ENCODE measurements at regions not wholly inside any gene's neighbourhood (a gene's known extent, or its start where the extent isn't known, plus 50 kb on each side); places are given as distances from the start of the nearest gene placed in this dataset.
"Not testable (repeated sequence)": the region's sequence is repeated elsewhere in the genome, so short reads cannot be mapped to it uniquely, and the experiment has no call there.

DNA sequence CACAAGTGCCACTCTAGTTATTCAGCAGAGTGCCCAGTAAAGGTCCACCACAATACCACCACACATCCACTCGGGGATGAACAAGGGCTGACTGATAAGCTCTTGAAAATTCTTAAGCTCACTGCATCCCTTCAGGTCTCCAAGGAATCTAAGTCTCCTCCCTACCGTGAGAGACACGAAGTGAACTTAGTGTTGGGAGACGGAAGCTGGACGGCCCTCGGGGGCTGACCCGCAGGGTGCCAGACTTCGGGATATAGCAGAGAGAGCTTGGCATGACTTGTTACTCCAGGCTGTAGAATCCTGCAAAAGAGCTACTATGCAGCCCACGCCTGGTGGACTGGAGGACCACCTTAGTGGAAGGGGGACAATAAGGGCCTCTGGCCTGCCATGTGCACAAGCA lies 75.1 kb downstream of the LYZL1 start:
- not testable (repeated sequence) for DNase-seq (ENCODE audit: low spot score); ATAC-seq (ENCODE audit: low FRiP score)

DNA sequence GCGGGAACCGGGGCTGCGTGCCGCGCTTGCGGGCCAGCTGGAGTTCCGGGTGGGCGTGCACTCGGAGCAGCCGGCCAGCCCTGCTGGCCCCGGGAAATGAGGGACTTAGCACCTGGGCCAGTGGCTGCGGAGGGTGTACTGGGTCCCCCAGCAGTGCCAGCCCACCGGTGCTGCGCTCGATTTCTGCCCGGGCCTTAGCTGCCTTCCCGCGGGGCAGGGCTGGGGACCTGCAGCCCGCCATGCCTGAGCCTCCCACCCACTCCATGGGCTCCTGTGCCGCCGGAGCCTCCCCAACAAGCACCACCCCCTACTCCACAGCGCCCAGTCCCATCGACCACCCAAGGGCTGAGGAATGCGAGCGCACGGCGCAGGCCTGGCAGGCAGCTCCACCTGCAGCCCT lies 77.3 kb downstream of the LYZL1 start:
- ATAC-seq (ENCODE audit: low FRiP score); DNase-seq (ENCODE audit: low spot score): not testable (repeated sequence)

DNA sequence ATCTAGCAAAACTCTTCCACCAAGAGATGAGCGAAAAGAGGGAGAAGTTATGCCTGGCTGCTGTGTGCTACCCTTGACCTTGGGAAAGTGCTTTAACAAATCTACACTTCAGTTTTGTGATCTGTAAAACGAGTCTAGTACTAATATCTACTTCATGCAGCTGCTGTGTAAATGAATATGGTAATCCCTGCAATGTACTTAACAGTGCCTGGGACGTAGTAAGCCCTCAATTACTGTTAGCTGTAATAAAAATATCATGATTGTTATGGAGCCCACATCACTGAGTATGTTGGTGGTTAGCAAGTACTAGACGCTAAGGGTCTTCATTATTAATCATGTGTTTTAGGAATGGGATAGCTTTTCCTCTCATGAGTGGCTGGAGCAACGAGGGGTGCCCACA lies 80.5 kb downstream of the LYZL1 start:
- ATAC-seq (ENCODE audit: low FRiP score): no peak
- no peak for DNase-seq (ENCODE audit: low spot score)
- TF ChIP-seq, protein P1, sequence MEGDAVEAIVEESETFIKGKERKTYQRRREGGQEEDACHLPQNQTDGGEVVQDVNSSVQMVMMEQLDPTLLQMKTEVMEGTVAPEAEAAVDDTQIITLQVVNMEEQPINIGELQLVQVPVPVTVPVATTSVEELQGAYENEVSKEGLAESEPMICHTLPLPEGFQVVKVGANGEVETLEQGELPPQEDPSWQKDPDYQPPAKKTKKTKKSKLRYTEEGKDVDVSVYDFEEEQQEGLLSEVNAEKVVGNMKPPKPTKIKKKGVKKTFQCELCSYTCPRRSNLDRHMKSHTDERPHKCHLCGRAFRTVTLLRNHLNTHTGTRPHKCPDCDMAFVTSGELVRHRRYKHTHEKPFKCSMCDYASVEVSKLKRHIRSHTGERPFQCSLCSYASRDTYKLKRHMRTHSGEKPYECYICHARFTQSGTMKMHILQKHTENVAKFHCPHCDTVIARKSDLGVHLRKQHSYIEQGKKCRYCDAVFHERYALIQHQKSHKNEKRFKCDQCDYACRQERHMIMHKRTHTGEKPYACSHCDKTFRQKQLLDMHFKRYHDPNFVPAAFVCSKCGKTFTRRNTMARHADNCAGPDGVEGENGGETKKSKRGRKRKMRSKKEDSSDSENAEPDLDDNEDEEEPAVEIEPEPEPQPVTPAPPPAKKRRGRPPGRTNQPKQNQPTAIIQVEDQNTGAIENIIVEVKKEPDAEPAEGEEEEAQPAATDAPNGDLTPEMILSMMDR (IDR thresholded peaks at IDR 0.05): no peak

DNA sequence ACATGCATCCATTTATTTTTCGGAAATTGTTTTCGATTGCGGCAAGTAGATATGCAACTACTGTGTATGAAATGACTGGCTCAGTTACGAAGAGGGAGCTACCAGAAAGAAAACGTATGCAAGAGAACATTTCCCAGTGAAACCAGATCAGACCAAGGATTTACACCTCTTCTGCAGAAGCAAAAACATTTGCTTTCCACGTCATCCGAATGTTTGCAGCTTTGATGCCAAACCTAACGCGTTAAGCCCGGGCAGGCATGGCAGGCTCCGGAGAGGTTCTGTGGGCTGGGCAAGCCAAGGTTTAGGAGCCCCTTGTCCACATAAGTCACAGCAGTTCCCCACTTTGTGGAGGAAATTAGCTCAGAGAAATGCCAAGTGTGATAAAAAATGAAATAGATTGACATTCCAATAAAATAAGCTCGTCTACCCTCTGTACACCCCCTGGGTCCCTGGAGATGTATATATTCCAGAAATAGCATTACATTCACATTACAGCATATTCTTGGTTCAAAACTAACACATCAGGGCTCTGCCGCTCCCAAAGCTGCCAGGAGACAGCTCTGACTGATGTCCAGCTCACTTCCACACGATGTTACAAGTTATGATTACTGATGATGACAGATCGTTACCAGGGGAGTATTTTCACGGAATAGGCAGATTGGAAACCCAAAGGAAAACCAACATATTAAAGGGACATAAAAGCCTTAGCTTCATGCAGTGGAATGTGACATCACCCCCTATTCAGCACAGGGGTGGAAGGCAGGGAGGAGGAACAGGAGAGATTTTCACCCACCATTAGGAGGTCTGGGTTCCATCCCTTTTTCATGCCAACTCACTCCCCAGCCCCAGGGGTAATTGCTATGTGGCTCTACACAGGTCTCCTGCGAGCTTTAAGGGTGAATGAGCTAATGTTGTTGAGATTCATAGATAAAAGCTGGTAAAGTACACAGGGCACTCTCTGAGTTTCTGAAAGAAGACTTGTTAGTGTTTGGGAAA lies 81.5 kb downstream of the LYZL1 start:
- no peak for DNase-seq (ENCODE audit: low spot score)
- TF ChIP-seq, protein P1 (IDR thresholded peaks at IDR 0.05): no peak
- ATAC-seq (ENCODE audit: low FRiP score): no peak

DNA sequence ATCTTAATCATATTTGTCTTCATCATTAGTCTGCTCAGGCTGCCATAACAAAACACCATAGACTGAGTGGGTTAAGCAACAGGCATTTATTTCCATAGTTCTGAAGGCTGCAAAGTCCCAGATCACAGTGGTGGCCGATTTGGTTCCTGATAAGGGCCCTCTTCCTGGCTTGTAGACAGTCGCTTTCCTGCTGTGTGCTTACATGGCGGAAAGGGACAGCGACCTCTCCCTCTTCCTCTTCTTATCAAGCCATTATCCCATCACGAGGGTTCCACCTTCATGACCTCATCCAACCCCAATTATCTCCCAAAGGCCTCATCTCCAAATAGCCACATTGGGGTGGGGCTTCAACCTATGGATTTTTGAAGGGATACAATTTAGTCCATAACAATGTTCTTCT lies 84.0 kb downstream of the LYZL1 start:
- DNase-seq (ENCODE audit: low spot score) (no peak), ATAC-seq (ENCODE audit: low FRiP score) (no peak)
- TF ChIP-seq, protein P1 (IDR thresholded peaks at IDR 0.05): no peak

DNA sequence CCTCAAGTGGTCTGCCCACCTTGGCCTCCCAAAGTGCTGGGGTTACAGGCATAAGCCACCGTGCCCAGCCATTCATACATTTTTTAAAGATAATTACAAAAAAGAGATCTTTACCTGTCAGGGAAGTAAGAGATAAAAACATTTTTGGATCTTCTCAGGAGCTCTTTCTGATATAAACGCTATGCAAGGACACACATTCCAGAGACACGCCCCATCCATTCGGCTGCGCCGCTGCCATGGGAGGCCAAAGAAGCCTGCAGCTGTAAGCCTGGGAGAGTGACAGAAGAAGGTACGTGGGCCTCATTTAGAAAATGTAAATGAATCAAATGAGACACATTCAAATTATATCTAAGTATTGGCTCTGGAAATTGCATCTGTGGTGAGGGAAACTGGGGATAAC lies 85.3 kb downstream of the LYZL1 start:
- ATAC-seq (ENCODE audit: low FRiP score): no peak
- no peak for DNase-seq (ENCODE audit: low spot score)
- TF ChIP-seq, protein P1 (IDR thresholded peaks at IDR 0.05): no peak

DNA sequence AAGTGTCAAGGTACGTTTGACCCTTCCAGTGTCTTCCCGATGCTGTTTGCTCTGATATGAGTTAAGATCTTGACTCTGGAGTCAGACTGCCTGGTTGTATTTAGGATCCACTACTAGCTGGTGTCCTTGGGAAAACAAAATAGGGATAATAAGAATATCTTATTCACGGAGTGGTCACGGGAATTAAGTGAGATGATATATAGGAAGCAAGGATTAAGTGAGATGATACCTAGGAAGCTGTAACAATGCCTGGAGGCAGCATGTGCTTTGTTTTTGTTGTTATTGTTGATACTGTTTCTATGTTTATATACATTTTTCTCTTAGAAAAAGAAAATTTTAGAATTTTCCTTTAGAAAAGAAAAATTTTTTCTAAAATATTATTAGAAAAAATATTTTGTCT lies 87.0 kb downstream of the LYZL1 start:
- ATAC-seq (ENCODE audit: low FRiP score): no peak
- TF ChIP-seq, protein P1 (IDR thresholded peaks at IDR 0.05): no peak

DNA sequence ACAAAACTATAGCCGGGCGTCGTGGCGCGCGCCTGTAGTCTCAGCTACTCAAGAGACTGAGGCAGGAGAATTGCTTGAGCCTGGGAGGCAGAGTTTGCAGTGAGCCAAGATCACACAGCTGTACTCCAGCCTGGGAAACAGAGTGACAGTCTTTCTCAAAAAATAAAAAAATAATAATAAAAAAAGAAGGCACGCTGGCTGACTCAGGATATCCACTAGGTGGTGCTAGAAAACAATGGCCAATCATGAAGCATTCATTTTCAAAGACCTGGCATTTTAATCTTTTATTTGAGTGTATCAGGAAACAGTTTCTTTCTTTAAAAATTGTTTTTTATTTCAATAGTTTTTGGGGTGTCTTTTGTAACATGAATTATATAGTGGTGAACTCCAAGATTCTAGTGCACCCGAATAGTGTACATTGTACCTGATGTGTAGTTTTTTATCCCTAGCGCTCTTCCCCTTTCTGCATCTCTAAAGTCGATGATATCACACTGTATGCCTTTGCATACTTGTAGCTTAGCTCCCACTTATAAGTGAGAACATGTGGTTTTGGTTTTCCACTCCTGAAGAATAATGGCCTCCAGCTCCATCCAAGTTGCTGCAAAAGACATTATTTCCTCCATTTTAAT lies 88.6 kb downstream of the LYZL1 start:
- ATAC-seq (ENCODE audit: low FRiP score): no peak
- DNase-seq (ENCODE audit: low spot score): no peak
- TF ChIP-seq, protein P1 (IDR thresholded peaks at IDR 0.05): no peak

More for the DNA sequence above, 87.0 kb downstream of the LYZL1 start:
- DNase-seq (ENCODE audit: low spot score): no peak

Measured in omental fat pad (tissue), 3 donors.